Hepatic stellate cell (primary cell): ENCODE measurements at regions not wholly inside any gene's neighbourhood (a gene's known extent, or its start where the extent isn't known, plus 50 kb on each side); places are given as distances from the start of the nearest gene placed in this dataset.
"Not testable (repeated sequence)": the region's sequence is repeated elsewhere in the genome, so short reads cannot be mapped to it uniquely, and the experiment has no call there.

Source experiments
- DNase-seq: peaks from one replicate; pipeline ENCODE4 v3.0.0; 2011; ENCODE audit warnings: low spot score

- no peak for DNase-seq
Observed at GRCh38 chr4:14115106-14115505, 487.6 kb upstream of the BOD1L1 start.

- DNase-seq: no peak
Observed at GRCh38 chr4:14117575-14118238, 490.2 kb upstream of the BOD1L1 start.

GRCh38 chr4:14124816-14125215, 497.3 kb upstream of the BOD1L1 start:
- DNase-seq: no peak

GRCh38 chr4:14125375-14126129, 498.0 kb upstream of the BOD1L1 start:
- no peak for DNase-seq

GRCh38 chr4:14130551-14130950, 503.0 kb upstream of the BOD1L1 start:
- no peak for DNase-seq

- no peak for DNase-seq
Observed at GRCh38 chr4:14131335-14131734, 503.8 kb upstream of the BOD1L1 start.

- no peak for DNase-seq
Observed at GRCh38 chr4:14132301-14132700, 504.8 kb upstream of the BOD1L1 start.

- DNase-seq: no peak
Observed at GRCh38 chr4:14138106-14138505, 510.6 kb upstream of the BOD1L1 start.

- no peak for DNase-seq
Observed at GRCh38 chr4:14143892-14144291, 516.4 kb upstream of the BOD1L1 start.

GRCh38 chr4:14149176-14150053, 521.9 kb upstream of the BOD1L1 start:
- no peak for DNase-seq

GRCh38 chr4:14151101-14151500, 523.6 kb upstream of the BOD1L1 start:
- DNase-seq: no peak

GRCh38 chr4:14152834-14153519, 525.5 kb upstream of the BOD1L1 start:
- no peak for DNase-seq

- no peak for DNase-seq
Observed at GRCh38 chr4:14155803-14156202, 528.3 kb upstream of the BOD1L1 start.

GRCh38 chr4:14157262-14157661, 529.7 kb upstream of the BOD1L1 start:
- no peak for DNase-seq

GRCh38 chr4:14165222-14165920, 537.8 kb upstream of the BOD1L1 start:
- no peak for DNase-seq

- no peak for DNase-seq
Observed at GRCh38 chr4:14167876-14168510, 540.5 kb upstream of the BOD1L1 start.

- DNase-seq: peak; percentile 15
Observed at GRCh38 chr4:14168919-14169318, 541.4 kb upstream of the BOD1L1 start.

GRCh38 chr4:14169460-14169859, 541.9 kb upstream of the BOD1L1 start:
- DNase-seq: no peak

GRCh38 chr4:14169940-14170339, 542.4 kb upstream of the BOD1L1 start:
- DNase-seq: not testable (repeated sequence)

- DNase-seq: no peak
Observed at GRCh38 chr4:14176613-14177012, 549.1 kb upstream of the BOD1L1 start.

GRCh38 chr4:14177987-14178386, 550.5 kb upstream of the BOD1L1 start:
- no peak for DNase-seq
